Left renal pelvis (tissue), 4 donors: ENCODE measurements at regions not wholly inside any gene's neighbourhood (a gene's known extent, or its start where the extent isn't known, plus 50 kb on each side); places are given as distances from the start of the nearest gene placed in this dataset.

Experiments used
- DNase-seq, 4 donors: peaks; one replicate each; pipeline ENCODE4 v3.0.0-alpha.2; 2013; ENCODE audit warnings: low read depth in 4 of 4, low spot score in 3 of 4

GRCh38 chr11:116537709-116538108 lies 235.1 kb downstream of the BUD13 start:
- no peak for DNase-seq

DNA sequence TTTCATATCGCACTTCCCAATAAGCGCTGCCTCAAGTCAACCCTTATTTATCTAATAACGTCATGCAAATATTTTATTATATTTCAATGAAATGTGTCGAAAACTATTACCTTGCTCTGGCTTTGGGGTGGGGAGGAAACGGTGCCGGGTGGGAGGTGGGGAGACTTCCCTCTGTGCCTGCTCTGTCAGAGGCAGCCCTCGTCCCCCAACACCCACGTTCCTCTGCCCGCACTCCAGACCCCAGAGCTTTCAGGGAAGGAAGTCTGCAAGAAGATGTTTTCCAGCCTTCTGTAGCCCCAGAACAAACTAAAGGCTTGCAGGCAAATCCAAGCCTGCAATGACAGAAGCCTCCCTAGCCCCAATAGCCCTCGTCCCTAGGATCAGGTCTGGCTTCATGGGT lies 235.7 kb downstream of the BUD13 start:
- no peak for DNase-seq

GRCh38 chr11:116536416-116536815 lies 236.4 kb downstream of the BUD13 start:
- no peak for DNase-seq

- no peak for DNase-seq
Measured at GRCh38 chr11:116535994-116536393, 236.8 kb downstream of the BUD13 start.

GRCh38 chr11:116535120-116535519 lies 237.7 kb downstream of the BUD13 start:
- no peak for DNase-seq

DNA sequence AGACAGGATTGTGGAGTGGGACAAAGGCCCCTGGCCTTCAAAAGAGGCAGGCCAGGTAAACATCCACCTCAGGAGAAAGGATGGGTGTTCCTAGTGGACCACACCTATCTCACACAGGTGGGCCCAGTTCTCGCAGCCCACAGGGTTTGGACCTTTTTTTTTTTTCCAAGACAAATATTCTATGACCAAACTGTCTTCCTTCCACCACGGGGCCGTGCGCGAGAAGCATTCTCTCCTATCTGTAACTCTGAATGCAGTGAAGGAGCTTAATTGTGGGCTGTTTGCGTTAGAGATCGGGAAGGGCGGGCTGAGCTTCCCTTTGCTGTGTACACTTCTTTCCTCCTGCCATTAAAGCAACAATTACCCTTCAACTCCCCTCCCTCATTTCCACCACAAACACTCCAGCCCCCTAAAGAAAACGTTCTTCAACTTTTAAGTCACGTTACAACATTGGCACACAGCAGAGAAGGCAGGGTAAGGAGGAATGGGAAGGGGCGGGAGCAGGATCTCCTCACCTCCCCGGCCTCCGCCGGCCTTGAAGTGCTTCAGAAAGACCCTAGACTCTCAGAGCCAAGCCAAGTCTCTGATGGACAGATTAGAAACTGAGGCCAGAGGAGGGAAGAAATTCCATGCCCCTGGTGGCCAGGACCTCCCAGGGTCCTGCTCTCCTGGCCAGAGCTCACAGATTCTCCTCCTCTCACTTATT lies 238.4 kb downstream of the BUD13 start:
- no peak for DNase-seq

DNA sequence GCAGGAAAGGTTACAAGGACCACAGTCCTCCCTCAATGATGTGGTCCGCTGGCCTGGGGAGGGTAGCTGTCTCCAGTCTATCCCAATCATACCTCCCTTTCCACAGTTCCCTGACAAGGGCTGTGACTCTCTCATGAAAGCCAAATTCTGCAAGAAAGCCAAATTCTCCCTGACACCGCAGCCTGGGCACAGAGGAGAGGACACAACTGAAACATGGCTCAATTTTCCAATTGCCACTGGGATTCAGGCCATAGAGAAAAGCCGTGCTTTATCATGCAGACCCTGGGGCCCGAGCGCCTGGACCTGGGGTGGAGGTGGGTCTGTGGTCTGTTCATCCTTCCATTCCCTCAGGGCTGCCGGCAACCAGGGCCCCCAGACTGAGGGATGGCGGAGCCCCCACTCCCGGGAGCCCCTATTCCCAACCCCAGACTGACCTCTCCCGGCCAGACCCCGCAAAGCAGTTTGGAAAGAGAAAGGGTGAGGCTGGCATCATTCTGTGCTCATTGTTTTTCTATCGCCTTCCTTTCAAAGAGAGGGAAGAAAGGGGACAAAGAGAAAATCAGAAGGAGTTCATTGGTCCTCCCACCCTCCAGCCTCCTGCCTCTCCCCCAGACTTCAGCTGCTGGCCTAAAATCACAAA lies 239.5 kb downstream of the BUD13 start:
- DNase-seq: no peak

DNA sequence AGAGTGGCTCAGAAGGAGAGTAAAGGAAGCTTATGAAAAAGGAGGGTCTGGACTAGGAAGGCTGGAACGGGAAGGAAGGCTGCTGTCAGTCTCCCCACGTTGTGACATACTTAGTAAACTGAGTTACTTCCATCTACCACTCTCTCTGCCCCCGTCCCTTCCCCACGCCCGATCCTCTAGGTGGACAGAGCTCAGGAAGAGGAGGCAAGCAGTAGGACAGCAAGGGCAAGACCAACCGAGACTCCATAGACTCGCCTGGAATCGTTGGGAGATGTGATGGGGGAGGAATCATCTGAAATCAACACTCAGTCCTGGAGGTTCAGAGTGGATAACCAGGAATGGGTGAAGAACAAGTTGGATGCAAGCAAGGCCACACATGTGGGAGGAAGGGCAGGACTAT lies 240.7 kb downstream of the BUD13 start:
- DNase-seq: no peak

DNA sequence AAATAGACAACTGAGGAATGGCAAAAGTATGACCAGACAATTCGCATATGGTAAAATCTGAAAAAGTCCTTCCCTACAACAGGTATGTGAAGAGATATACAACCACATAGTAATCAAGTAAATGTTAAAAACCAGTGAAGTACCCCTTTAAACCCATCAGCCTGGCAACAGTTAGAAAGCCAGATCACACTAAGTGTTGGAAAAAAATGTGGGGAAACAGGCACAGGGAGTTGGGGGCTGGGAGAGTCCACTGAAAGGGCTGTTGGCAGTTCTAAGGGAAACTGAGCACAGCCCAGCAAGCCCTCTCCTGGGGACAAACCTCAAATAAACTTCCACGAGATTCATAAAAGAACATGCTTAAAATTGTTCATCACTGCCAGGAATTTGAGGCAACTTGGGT lies 242.1 kb downstream of the BUD13 start:
- DNase-seq: no peak

GRCh38 chr11:116529271-116529670 lies 243.5 kb downstream of the BUD13 start:
- no peak for DNase-seq

DNA sequence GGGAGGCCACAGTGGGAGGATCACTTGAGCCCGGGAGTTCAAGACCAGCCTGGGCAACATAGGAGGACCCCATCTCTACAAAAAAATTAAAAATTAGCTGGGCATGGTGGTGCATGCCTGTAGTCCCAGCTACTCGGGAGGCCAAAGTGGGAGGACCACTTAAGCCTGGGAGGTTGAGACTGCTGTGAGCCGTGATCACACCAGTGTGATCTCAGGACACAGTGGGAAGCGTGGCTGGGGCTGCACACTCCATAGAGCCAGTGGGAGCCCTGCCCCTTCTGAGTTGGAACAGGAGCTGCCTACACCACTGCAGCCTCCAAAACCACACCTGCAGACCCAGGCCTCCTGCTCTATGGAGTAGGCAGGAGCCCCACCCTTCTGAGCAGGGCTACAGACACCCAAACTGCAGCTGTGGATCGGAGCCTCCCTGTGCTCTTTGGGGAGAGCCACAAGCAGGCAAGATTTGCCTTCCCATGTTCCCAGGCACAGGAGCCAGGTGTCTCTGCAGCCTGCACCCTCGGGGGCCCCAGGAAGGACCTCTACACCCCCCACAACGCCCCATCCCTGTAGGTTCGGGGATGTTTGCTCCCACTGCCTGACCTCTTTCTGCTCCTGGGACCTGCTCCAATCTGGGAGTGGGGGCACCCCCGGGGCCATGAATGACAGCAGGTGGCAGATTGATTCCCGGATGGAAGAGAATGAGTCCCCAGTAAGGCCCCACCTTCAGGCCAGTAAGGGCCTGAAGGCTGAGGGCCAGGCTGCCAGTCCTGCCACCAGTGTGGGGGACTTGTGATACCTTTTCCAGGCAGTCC lies 245.4 kb downstream of the BUD13 start:
- no peak for DNase-seq

DNA sequence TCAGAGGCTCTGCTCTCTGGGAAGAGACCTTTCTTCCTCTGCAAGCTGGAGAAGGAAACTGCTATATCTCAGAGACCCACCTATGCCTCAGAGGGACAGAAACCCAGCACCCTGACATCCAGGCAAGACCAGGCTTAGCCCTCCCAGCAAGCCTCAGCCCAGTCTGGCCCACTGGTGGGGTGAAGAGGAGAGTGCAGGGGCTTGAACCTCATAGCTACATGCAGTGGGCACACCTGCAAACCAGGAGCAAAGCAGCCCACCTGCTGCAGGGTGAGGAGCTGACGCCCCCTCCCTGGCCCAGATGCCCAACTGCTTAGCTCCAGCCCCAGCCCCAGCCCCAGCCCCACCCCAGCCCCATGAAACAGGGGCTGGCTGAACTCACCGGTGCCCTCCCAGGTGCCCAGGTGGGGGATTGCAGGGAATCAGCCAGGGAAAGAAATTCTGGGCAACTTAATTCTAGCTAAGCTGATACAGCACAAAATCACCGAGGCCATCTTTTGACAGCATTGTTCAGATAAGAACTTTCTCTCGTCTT lies 246.8 kb downstream of the BUD13 start:
- DNase-seq: no peak

- DNase-seq: no peak
Measured at GRCh38 chr11:116519499-116519898, 253.3 kb downstream of the BUD13 start.

GRCh38 chr11:116518141-116518540 lies 254.6 kb downstream of the BUD13 start:
- no peak for DNase-seq

DNA sequence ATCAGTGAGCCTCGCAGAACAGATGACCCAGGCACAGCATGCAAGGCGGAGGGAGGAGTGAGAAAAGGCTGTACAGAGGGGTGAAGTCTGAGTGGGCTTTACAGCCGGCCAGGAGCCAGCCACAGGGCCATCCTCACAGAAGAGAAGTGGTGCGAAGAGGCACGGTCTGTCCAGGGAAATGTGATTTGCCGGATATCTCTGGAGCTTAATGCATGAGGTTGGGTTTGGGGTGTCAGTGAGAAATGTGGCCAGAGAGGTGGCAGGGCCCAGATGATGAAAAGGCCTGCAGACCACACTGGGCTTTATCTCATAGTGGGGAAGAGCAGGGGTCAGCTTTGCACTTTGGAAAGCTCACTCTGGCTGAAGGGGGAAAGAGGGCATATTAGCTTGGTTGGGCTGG lies 255.2 kb downstream of the BUD13 start:
- no peak for DNase-seq

DNA sequence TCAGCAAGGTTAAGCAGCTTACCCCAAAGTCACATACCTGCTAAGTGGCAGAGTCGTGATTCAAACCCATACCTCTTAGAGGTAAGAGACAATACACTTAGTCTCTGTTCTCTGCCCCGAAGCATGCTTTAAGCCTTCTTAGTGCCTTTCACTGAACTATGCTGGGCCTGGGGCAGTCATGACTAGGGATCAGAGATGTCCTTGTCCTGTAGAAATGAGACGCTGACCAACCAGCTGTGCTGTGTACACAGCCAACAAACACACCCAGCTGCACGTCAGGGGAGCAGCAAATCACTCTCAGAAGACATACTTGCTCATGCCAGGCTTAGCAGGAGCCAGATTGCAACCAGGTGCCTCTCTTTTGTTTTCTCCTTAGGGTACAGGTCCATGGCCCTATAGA lies 255.7 kb downstream of the BUD13 start:
- no peak for DNase-seq

- DNase-seq: no peak
Measured at GRCh38 chr11:116515664-116516184, 257.1 kb downstream of the BUD13 start.

DNA sequence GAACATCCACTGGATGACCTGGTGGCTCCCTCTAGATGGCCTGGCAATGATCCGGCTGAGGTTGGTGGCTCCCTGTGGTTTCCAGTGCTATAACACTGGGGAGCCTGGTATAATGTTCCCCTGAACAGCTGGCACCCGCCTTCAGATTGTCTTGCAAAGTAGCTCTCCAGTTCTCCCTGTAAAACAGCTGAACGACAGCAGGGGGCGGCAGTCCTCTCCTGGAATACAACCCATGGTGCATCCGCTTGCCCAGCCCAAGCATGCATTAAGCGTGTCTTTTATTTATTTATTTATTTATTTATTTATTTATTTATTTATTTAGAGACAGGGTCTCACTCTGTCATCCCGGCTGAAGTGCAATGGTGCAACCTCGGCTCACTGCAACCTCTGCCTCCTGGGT lies 258.9 kb downstream of the BUD13 start:
- no peak for DNase-seq

DNA sequence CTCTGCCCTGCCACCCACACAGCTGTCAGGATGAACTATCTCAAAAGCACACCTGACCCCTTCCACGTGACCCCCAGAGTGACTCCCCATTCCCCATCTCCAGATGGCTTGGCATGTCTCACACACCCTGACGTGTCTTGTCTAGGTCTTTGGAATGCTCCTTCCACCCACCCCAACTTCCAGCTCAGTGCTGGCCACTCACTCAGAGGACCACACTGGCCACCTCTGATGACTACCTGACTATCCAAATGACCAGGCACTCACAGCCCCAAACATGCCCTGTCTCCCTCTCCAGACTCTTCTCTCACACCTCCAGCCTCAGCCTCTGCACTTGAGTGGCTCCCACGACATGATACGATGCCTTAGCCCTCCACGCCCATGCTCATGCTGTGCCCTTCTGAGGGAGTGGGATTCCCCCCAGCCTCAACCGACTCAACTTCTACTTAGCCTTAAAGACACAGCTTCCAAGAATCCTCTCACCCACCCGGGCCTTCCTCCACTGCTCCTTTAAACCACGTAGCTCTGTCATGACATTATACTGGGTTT lies 259.4 kb downstream of the BUD13 start:
- no peak for DNase-seq

- DNase-seq: no peak
Measured at GRCh38 chr11:116512841-116513240, 259.9 kb downstream of the BUD13 start.

DNA sequence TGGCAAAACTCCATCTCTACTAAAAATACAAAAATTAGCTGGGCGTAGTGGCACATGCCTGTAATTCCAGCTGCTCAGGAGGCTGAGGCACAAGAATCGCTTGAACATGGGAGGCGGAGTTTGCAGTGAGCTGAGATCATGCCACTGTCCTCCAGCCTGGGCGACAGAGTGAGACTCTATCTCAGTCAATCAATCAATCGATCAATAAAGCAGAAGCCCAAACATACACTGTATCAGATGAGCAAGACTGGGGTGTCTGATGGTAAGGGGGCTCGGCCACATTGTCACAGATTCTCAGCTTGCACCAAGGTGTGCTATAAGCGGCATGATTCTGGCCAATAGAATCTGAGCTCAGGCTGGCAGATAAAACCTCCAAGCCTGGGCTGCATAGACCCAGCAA lies 261.1 kb downstream of the BUD13 start:
- DNase-seq: no peak
